ENCODE measurements at regions not wholly inside any gene's neighbourhood (a gene's known extent, or its start where the extent isn't known, plus 50 kb on each side); places are given as distances from the start of the nearest gene placed in this dataset.

DNA sequence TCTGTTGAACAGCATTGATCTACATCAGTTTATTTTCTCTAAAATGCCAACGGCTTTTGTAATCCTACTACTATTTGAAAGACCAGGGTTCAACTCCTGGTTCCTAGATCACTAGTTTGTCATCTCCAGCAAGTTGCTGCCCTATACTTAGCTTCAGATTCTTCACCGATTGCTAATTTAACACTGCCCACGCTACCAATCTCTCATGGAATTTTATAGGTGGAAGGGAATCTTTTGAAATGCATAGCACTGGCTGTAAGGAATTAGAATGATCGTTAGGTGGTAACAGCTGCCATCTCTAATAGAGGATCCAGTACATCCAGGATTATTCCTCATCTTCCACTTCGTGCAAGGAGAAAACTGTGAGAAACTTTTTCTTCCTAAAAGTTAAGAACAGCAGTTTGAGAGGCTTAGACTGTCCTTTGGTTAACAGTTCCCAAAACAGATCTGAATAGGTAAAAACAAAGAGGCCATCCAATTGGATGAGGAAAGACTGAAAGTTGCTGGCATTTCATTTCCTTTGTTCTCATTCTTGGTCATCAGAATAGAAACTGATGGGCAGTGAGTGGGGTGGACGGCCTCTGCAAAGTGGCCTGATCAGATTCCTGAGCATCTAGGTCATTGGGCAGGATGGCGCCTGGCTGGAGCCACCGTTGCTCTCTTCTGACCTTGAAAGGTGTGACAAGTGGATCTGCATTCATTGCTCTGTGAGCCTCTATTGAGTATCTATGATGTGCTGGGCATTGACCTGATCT, 236.3 kb upstream of the SORL1-AS1 start:
- no peak overlapping the region for H3K27ac ChIP-seq
- TF ChIP-seq ZFX (IDR thresholded peaks at IDR 0.05; ENCODE audit: borderline replicate concordance): no peak
- TF ChIP-seq, protein P1, sequence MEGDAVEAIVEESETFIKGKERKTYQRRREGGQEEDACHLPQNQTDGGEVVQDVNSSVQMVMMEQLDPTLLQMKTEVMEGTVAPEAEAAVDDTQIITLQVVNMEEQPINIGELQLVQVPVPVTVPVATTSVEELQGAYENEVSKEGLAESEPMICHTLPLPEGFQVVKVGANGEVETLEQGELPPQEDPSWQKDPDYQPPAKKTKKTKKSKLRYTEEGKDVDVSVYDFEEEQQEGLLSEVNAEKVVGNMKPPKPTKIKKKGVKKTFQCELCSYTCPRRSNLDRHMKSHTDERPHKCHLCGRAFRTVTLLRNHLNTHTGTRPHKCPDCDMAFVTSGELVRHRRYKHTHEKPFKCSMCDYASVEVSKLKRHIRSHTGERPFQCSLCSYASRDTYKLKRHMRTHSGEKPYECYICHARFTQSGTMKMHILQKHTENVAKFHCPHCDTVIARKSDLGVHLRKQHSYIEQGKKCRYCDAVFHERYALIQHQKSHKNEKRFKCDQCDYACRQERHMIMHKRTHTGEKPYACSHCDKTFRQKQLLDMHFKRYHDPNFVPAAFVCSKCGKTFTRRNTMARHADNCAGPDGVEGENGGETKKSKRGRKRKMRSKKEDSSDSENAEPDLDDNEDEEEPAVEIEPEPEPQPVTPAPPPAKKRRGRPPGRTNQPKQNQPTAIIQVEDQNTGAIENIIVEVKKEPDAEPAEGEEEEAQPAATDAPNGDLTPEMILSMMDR (IDR thresholded peaks at IDR 0.05): no peak

DNA sequence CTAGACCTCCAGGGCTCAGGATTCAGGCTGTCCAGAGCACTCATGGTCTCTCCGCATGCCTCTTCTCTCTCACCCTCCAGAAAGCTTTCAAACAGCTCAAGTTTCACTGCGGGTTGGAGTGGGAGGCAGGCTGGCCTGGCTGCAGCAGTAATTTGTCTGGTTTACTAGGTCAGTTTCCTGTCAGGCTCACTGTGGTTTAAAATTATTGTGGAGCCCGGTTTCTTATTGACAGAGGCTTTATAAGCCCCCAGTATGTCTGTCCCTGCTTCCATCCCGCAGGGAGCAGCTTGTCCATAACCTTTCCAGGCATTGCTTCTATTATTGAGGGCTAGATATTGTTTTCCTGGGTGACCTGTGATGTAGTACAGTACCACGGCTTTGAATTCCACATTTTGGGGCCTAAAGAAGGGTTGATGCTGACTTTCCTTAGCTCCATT, 235.3 kb upstream of the SORL1-AS1 start:
- TF ChIP-seq, protein P1 (IDR thresholded peaks at IDR 0.05): no peak
- TF ChIP-seq ZFX (IDR thresholded peaks at IDR 0.05; ENCODE audit: borderline replicate concordance): no peak
- H3K27ac ChIP-seq: no peak overlapping the region

DNA sequence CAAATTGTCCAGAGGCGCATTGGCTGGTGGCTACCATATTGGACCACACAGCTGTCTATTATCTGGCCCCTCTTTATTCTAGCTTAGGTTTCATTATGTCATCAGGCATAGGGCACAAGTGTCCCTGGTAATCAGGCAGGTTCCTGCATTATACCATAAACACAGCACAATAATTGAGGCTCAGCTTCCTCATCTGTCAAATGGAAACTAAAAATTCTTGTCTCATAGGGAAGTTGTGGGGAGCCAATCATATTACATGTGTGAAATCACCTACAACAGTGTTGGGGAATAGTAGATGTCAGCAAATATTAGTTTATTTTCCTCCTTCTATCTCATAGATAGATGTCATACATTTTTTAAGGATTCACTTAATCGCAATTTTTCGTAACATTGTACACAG, 231.0 kb upstream of the SORL1-AS1 start:
- H3K27ac ChIP-seq: no peak overlapping the region
- no peak for TF ChIP-seq ZFX (IDR thresholded peaks at IDR 0.05; ENCODE audit: borderline replicate concordance)
- TF ChIP-seq, protein P1 (IDR thresholded peaks at IDR 0.05): no peak

Data from 22Rv1 (cell line).